Non-pigmented ciliary epithelial cell (primary cell): ENCODE measurements at regions not wholly inside any gene's neighbourhood (a gene's known extent, or its start where the extent isn't known, plus 50 kb on each side); places are given as distances from the start of the nearest gene placed in this dataset.
"Not testable (repeated sequence)": the region's sequence is repeated elsewhere in the genome, so short reads cannot be mapped to it uniquely, and the experiment has no call there.

ENCODE experiments used
- DNase-seq: peaks from one replicate; pipeline ENCODE4 v3.0.0-alpha.2; 2010; ENCODE audit warnings: low read depth

GRCh38 chr16:60553090-60553757 lies 1483.0 kb downstream of the CDH8 start:
- no peak for DNase-seq

DNA sequence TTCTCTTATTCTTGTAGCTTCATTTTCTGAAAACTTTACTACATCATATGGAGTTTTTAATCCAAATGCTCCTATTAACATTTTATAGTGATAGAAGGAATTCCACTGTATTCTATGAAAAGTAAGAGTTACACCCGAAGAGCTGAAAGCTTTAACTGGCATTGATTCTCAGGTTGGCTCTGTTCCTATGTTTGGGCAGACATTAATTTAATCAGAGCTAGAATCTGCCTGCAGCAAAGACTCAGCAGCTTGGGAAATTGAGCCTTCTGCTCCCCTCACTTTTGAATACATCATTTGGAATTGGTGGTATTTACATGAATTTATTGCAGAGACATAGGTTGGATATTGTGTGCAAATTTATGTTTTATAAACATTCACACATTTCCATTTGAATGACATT lies 1494.7 kb downstream of the CDH8 start:
- no peak for DNase-seq

DNA sequence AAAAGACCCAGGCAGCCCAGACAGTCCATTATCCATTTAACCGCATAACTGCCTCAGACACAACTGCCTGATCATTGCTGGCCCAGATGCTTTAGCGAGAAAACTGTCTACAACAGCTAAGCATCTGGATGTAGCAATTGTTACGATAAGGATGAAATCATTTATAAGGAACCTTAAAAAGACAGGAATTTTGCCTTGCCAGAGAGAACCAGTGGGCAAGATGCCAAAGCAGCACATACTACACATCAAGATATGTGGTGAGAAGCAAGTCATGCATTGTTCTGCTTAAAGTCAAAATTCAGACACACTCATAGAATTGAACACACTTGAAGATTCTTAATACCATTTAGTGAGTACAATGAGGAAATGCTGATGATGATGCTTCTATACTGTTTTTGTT lies 1525.3 kb downstream of the CDH8 start:
- DNase-seq, result no peak

- DNase-seq, result no peak
These were observed 1526.0 kb downstream of the CDH8 start for GRCh38 chr16:60510208-60510607.

DNA sequence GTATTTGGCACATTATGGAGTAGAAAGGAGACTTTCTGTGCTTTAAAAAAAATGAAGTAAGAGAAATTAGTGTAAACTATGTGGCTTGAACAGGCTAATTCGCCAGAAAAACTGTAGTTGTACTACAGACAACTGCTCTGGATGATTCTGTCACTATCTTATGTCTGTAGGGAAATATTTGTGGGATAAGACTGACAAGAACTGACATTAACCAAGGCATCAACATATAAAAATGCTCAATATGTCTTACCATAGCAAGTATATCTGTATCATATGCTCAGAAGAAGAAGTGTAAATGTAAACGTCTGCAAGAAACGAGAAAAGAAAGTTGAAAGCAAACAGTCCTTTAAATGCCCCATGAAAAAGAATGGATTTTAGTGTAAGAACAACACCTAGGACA lies 1545.0 kb downstream of the CDH8 start:
- DNase-seq, result no peak

- DNase-seq, result no peak
These were observed 1550.3 kb downstream of the CDH8 start for GRCh38 chr16:60485872-60486489.

DNA sequence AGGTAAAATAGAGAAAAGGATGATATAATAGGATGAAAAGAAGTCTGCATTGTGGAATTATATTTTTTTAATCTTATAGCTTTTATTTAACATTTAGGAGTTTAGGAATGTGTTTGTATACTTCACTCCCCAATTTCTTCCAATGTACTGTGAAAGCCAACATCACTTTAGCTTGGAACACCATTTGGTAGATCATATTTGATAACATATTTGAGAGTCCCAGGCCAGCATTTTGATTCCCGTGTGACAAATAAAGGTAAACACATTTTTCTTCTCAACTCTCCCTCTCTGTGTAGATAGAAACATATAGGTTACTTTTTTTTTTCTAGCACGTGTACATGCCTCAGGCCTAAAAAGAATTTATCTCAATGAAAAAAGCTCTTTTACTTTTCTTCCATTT lies 1551.3 kb downstream of the CDH8 start:
- no peak for DNase-seq

- no peak for DNase-seq
These were observed 1554.6 kb downstream of the CDH8 start for GRCh38 chr16:60481591-60481990.

DNA sequence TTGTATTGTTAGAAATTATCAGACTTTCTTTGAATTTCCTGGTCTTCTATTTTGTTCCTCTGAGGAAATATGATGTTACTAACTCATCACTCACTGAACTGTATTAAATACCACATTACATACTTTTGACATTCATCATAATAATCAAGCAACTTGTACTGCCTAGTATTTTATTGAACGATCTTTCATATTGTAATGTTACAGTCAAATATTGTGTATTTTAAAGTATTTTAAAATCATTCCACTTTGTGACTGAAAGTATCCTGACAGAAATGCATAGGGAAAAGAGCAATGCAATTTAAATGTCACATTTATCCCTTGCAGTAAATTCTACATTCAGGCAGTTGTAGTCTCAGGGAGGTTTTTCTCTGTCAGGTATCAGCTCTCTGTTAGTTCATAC lies 1557.4 kb downstream of the CDH8 start:
- DNase-seq, result no peak

DNA sequence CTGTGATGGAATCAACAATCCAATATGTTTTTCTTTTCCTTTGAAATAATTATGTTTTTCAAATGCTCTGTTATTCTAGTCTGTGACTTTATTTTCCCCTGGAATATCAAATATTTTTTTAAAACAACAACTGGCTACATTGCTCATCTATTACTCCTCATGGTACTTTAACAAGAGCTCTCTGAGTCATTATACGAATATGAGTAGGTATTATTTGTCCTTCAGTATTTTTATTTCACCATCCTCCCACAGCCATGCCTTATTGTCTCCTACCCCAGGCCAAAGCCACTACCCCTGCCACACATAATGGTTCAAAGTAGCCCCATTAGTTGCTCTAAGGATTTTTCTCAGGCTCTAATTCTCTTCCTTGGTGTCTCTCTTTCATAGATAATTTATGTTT lies 1572.3 kb downstream of the CDH8 start:
- DNase-seq, result no peak

GRCh38 chr16:60459463-60459862 lies 1576.8 kb downstream of the CDH8 start:
- DNase-seq, result no peak

GRCh38 chr16:60458255-60458654 lies 1578.0 kb downstream of the CDH8 start:
- no peak for DNase-seq

DNA sequence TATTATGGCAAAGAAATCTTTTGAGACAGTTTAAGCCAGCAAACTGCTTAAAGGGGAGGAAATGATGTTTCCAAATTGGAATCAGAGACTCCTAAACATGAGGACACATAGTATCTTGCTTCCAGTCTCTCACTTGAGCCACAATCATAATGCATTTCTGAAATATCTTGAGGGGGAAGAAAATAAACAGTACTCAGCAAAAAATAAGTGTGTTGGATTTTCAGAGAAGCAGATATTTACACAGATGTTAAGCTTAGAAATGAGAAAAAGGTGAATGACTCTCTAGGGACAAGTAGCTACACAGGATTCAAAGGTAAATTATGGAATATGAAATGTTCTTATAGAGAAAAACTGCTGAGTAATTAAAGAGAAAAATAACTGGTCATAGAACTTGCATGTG lies 1583.6 kb downstream of the CDH8 start:
- no peak for DNase-seq

DNA sequence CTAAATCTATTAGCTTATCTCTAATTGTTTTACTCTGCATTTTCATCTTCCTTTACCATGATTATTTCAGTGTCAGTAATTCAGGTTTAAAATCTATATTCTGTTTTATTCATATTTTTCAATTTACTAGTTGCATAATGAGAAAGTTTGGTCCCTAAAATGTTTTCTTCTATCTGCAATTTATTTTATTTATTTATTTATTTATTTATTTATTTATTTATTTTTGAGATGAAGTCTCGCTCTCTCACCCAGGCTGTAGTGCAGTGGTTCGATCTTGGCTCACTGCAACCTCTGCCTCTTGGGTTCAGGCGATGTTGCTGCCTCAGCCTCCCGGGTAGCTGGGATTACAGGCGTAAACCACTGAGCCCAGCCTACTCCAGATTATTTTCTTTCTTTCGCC lies 1597.3 kb downstream of the CDH8 start:
- no peak for DNase-seq

GRCh38 chr16:60432472-60432871 lies 1603.8 kb downstream of the CDH8 start:
- DNase-seq, result no peak

GRCh38 chr16:60419859-60420258 lies 1616.4 kb downstream of the CDH8 start:
- no peak for DNase-seq

DNA sequence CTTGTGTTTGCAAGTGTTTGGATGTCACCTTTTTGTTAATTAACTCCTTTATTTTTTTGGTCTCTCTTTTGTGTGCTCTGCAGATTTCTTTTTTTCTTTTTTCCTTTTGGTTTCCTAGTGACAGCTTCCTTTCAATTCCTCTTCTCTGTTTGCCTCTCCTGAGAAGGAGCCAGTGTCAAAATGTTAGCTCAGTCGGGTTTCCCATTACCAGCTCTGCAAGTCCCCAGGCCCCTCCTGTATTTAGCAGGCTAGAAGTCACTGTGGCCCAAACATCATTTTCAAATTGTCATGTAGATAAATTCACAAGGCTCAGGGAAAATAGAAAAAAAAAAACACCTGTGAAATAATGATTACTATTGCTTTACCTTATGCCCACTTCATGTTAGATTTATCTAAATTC lies 1621.6 kb downstream of the CDH8 start:
- DNase-seq, result no peak

GRCh38 chr16:60413969-60414368 lies 1622.3 kb downstream of the CDH8 start:
- DNase-seq, result no peak

DNA sequence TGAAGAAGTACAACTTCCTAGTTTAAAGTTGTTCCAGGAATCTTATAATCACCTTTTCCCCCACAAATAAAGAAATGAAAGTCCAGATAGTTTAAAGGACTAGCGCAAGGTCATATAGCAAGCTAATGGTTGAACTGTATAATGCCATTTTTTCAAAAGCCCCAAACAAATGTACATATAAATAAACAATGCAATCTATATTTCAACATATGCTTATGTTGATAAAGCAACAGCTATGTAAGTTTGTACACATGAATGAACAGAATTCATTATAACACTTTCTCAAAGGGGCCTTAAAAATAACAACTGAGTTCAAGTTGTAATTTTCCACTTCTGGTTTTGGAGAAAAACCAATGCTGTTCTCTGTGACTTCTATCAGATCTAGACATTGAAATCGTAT lies 1628.6 kb downstream of the CDH8 start:
- no peak for DNase-seq

- DNase-seq, result no peak
These were observed 1629.2 kb downstream of the CDH8 start for GRCh38 chr16:60407034-60407433.

DNA sequence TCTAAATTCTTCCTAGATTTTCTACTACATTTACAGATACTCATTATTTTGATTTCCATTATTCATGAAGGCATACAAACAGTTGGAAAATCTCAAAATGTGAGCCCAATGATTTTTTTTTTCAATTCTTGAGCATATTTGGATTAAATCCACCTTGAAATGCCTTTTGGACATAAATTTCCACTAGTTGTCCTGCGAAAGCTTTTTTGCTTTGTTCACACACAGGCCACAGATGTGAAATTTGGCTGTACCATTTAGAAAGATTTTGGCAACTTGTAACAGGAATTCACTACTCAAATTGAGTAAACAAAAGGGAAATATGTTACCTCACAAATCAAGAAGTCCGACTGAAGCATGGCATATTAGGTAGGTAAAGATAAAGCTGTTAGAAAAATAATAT lies 1631.0 kb downstream of the CDH8 start:
- no peak for DNase-seq

DNA sequence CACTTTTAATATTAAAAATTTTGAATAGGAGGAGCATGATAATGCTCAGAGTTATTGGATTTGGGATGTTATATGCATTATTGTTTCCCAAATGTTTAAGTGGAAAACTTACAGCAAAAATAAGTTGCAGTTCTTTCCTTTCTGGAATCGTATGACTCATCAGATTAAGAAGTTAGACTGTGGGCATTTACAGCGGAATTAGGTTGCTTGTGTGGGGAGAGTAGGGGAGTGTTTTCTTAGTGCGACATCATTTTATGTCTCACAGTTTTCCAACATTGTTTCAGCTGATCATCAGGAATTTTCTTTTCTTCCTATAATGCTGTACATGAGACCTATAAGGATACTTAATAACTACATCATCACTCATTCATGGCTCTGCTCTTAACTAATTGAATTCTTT lies 1631.8 kb downstream of the CDH8 start:
- DNase-seq, result no peak

GRCh38 chr16:60402941-60403340 lies 1633.3 kb downstream of the CDH8 start:
- not testable (repeated sequence) for DNase-seq

GRCh38 chr16:60392380-60392779 lies 1643.9 kb downstream of the CDH8 start:
- DNase-seq, result no peak
